BJ (cell line): ENCODE measurements at regions not wholly inside any gene's neighbourhood (a gene's known extent, or its start where the extent isn't known, plus 50 kb on each side); places are given as distances from the start of the nearest gene placed in this dataset.

ENCODE experiments used
- CTCF ChIA-PET: fragments of 350-600 bp; formaldehyde crosslinking; extraction: SDS; loops from one replicate; lab custom pipeline; 2021; ENCODE audit warnings: antibody characterized with exemption, inconsistent platforms; lab: Yijun Ruan, JAX
- POLR2A ChIA-PET: fragments of 300-600 bp; sonication (Branson Sonifier 250); formaldehyde crosslinking; extraction: SDS; loops from one replicate; lab custom pipeline; 2021; ENCODE audit warnings: antibody characterized with exemption; lab: Charles Lee
- DNase-seq: peaks from one replicate; pipeline ENCODE4 v3.0.0-alpha.2; 2011; ENCODE audit warnings: low read depth
- H3K27me3 ChIP-seq: 2 replicates; pipeline ENCODE4 v1.6.0; 2011; ENCODE audit warnings: low read length; ENCODE audit not compliant: control insufficient read depth, insufficient read depth
- H3K36me3 ChIP-seq: 2 replicates; pipeline ENCODE4 v1.5.1; 2011; ENCODE audit warnings: low read length; ENCODE audit not compliant: control insufficient read depth, insufficient read depth
- H3K4me3 ChIP-seq: 2 replicates; pipeline ENCODE4 v1.5.1; 2011; ENCODE audit warnings: low read depth, mild to moderate bottlenecking, control low read depth, low read length
- CTCF ChIP-seq: IDR thresholded peaks from 2 replicates; pipeline ENCODE4 v1.5.1; 2011; ENCODE audit warnings: low read depth, mild to moderate bottlenecking, control low read depth, inconsistent platforms, low read length, moderate library complexity; ENCODE audit not compliant: insufficient read depth

- Histone ChIP-seq H3K4me3 (no peak overlapping the region), H3K36me3 (no peaks in the 10 kb centered on the region), H3K27me3 (peaks cover 2% of the 10 kb centered on the region; the same call in 1 of the 2 replicates)
- POLR2A ChIA-PET, result no interaction called here
- CTCF ChIA-PET, result no interaction called here
- DNase-seq, result no peak
- TF ChIP-seq CTCF, result no peak
Observed at GRCh38 chr17:15029469-15029868, 235.7 kb downstream of the PMP22 start.

GRCh38 chr17:15027853-15028252 is 237.3 kb downstream of the PMP22 start:
- POLR2A ChIA-PET, result no interaction called here
- TF ChIP-seq CTCF, result no peak

GRCh38 chr17:15026088-15026487 is 239.0 kb downstream of the PMP22 start:
- CTCF ChIA-PET, result no interaction called here
- Histone ChIP-seq H3K4me3 (no peak overlapping the region), H3K27me3 (peaks cover 2% of the 10 kb centered on the region; the same call in 1 of the 2 replicates), H3K36me3 (no peaks in the 10 kb centered on the region)
- POLR2A ChIA-PET, result no interaction called here
- no peak for DNase-seq
- no peak for TF ChIP-seq CTCF

More at GRCh38 chr17:15027853-15028252, 237.3 kb downstream of the PMP22 start:
- Histone ChIP-seq H3K27me3 (peaks cover 2% of the 10 kb centered on the region; the same call in 1 of the 2 replicates), H3K4me3 (no peak overlapping the region), H3K36me3 (no peaks in the 10 kb centered on the region)
- DNase-seq, result no peak
- CTCF ChIA-PET, result interaction anchor here (1.0 kb wide), 1 partner anchor 14 kb away, joined by 3 read pairs; no protein-coding TSS in a partner anchor

- no peak for DNase-seq
- CTCF ChIA-PET, result interaction anchor here (0.6 kb wide), 1 partner anchor 591 kb away, joined by 3 read pairs; no protein-coding TSS in a partner anchor
- no peaks in the 10 kb centered on the region for H3K27me3 ChIP-seq
- H3K4me3 ChIP-seq, result no peak overlapping the region
- TF ChIP-seq CTCF, result no peak
- POLR2A ChIA-PET, result no interaction called here
- H3K36me3 ChIP-seq, result no peaks in the 10 kb centered on the region
Observed at GRCh38 chr17:15023589-15024336, 241.4 kb downstream of the PMP22 start.

- ChIA-PET POLR2A (no interaction called here), CTCF (interaction anchor here (0.9 kb wide), 1 partner anchor 15 kb away, joined by 3 read pairs; no protein-coding TSS in a partner anchor)
- DNase-seq, result no peak
- Histone ChIP-seq H3K27me3 (no peaks in the 10 kb centered on the region), H3K4me3 (no peak overlapping the region), H3K36me3 (no peaks in the 10 kb centered on the region)
- no peak for TF ChIP-seq CTCF
Observed at GRCh38 chr17:15019158-15019557, 246.0 kb downstream of the PMP22 start.
